HEK293 (cell line): ENCODE measurements at regions not wholly inside any gene's neighbourhood (a gene's known extent, or its start where the extent isn't known, plus 50 kb on each side); places are given as distances from the start of the nearest gene placed in this dataset.
A peak's percentile ranks its signal among the peaks of the same experiment; 100 is the strongest.

Experiments
- CTCF ChIA-PET: fragments of 350-600 bp; formaldehyde crosslinking; extraction: SDS; loops from one replicate; lab custom pipeline; 2021; ENCODE audit warnings: antibody characterized with exemption; lab: Yijun Ruan, JAX
- POLR2A ChIA-PET: fragments of 300-600 bp; formaldehyde crosslinking; extraction: SDS; loops from one replicate; lab custom pipeline; 2020; ENCODE audit warnings: antibody characterized with exemption, inconsistent platforms; lab: Yijun Ruan, JAX
- H3K27ac ChIP-seq: fragments of 200-500 bp; sonication (Bioruptor generic); 2 replicates; pipeline ENCODE4 v1.5.1; 2014; ENCODE audit warnings: low read depth, low read length, control low read depth, inconsistent platforms; ENCODE audit errors: extremely low read depth
- H3K36me3 ChIP-seq, 2 experiments: fragments of 200-500 bp in 1 of 2; sonication (Bioruptor generic) in 1 of 2; 1 replicate in 1 of 2; 2 replicates in 1 of 2; pipeline ENCODE4 v1.5.1; 2014 to 2017; ENCODE audit warnings: inconsistent platforms in 2 of 2, low read length in 2 of 2; ENCODE audit not compliant: control insufficient read depth in 2 of 2, insufficient read depth in 1 of 2
- H3K4me1 ChIP-seq: fragments of 200-500 bp; sonication (Bioruptor generic); 2 replicates; pipeline ENCODE4 v1.5.1; 2014; ENCODE audit warnings: mild to moderate bottlenecking, low read length, inconsistent platforms; ENCODE audit not compliant: control insufficient read depth, insufficient read depth
- H3K4me3 ChIP-seq: 2 replicates; pipeline ENCODE4 v1.5.1; 2011; ENCODE audit warnings: low read depth, mild to moderate bottlenecking, control low read depth, low read length, moderate library complexity
- H3K9me3 ChIP-seq: fragments of 200-500 bp; sonication (Bioruptor generic); 2 replicates; pipeline ENCODE4 v1.5.1; 2014; ENCODE audit warnings: low read depth, low read length, inconsistent platforms; ENCODE audit not compliant: control insufficient read depth, insufficient read depth
- AEBP2 ChIP-seq: fragments of 450-650 bp; formaldehyde crosslinking; IDR thresholded peaks from 2 replicates; pipeline ENCODE4 v1.5.1; 2016; ENCODE audit warnings: missing biosample characterization, missing genetic modification characterization, borderline replicate concordance
- GFI1B ChIP-seq: fragments of 450-650 bp; formaldehyde crosslinking; IDR thresholded peaks from 2 replicates; pipeline ENCODE4 v1.5.1; 2016; ENCODE audit warnings: missing biosample characterization, missing genetic modification characterization
- GLIS1 ChIP-seq: fragments of 450-650 bp; formaldehyde crosslinking; IDR thresholded peaks from 2 replicates; pipeline ENCODE4 v1.5.1; 2016; ENCODE audit warnings: missing biosample characterization, missing genetic modification characterization
- HOXD13 ChIP-seq: sonication (generic); formaldehyde crosslinking; IDR thresholded peaks from 2 replicates; pipeline ENCODE4 v1.8.0; 2022; ENCODE audit warnings: missing genetic modification reagents, borderline replicate concordance
- KLF1 ChIP-seq: fragments of 450-650 bp; formaldehyde crosslinking; IDR thresholded peaks from 2 replicates; pipeline ENCODE4 v1.5.1; 2016; ENCODE audit warnings: missing biosample characterization, missing genetic modification characterization
- KLF17 ChIP-seq: fragments of 450-650 bp; formaldehyde crosslinking; IDR thresholded peaks from 2 replicates; pipeline ENCODE4 v1.5.1; 2016; ENCODE audit warnings: missing biosample characterization, missing genetic modification characterization
- OSR2 ChIP-seq: fragments of 450-650 bp; formaldehyde crosslinking; IDR thresholded peaks from 2 replicates; pipeline ENCODE4 v1.5.1; 2016; ENCODE audit warnings: missing biosample characterization, missing genetic modification characterization
- TCF7L2 ChIP-seq: IDR thresholded peaks from 2 replicates; pipeline ENCODE4 v1.6.1; 2011; ENCODE audit warnings: low read depth, mild to moderate bottlenecking, inconsistent platforms, low read length, moderate library complexity, borderline replicate concordance
- TRIM28 ChIP-seq: IDR thresholded peaks from 2 replicates; pipeline ENCODE4 v1.6.1; 2011; ENCODE audit warnings: low read length, control low read depth, borderline replicate concordance
- YY1 ChIP-seq: fragments of 450-650 bp; formaldehyde crosslinking; IDR thresholded peaks from 2 replicates; pipeline ENCODE4 v1.5.1; 2018; ENCODE audit warnings: missing biosample characterization, missing genetic modification characterization
- ZBTB20 ChIP-seq: fragments of 450-650 bp; formaldehyde crosslinking; IDR thresholded peaks from 2 replicates; pipeline ENCODE4 v1.5.1; 2016; ENCODE audit warnings: missing biosample characterization, missing genetic modification characterization
- ZFP37 ChIP-seq: fragments of 450-650 bp; formaldehyde crosslinking; IDR thresholded peaks from 2 replicates; pipeline ENCODE4 v1.5.1; 2016; ENCODE audit warnings: missing biosample characterization, missing genetic modification characterization
- ZNF132 ChIP-seq: fragments of 450-650 bp; formaldehyde crosslinking; IDR thresholded peaks from 2 replicates; pipeline ENCODE4 v1.5.1; 2017; ENCODE audit warnings: missing biosample characterization, missing genetic modification characterization, borderline replicate concordance
- ZNF157 ChIP-seq: fragments of 450-650 bp; formaldehyde crosslinking; IDR thresholded peaks from 2 replicates; pipeline ENCODE4 v1.5.1; 2016; ENCODE audit warnings: missing biosample characterization, missing genetic modification characterization
- ZNF302 ChIP-seq: fragments of 450-650 bp; formaldehyde crosslinking; IDR thresholded peaks from 2 replicates; pipeline ENCODE4 v1.5.1; 2016; ENCODE audit warnings: missing biosample characterization, missing genetic modification characterization, low read depth
- ZNF311 ChIP-seq: fragments of 450-650 bp; formaldehyde crosslinking; IDR thresholded peaks from 2 replicates; pipeline ENCODE4 v1.5.1; 2017; ENCODE audit warnings: missing biosample characterization, missing genetic modification characterization, borderline replicate concordance
- ZNF366 ChIP-seq: fragments of 450-650 bp; formaldehyde crosslinking; conservative IDR thresholded peaks from 2 replicates; pipeline ENCODE4 v1.5.1; 2016; ENCODE audit warnings: missing biosample characterization, missing genetic modification characterization
- ZNF433 ChIP-seq: fragments of 450-650 bp; formaldehyde crosslinking; IDR thresholded peaks from 2 replicates; pipeline ENCODE4 v1.5.1; 2016; ENCODE audit warnings: missing biosample characterization, missing genetic modification characterization, low read depth
- ZNF473 ChIP-seq: fragments of 450-650 bp; formaldehyde crosslinking; IDR thresholded peaks from 2 replicates; pipeline ENCODE4 v1.5.1; 2017; ENCODE audit warnings: missing biosample characterization, missing genetic modification characterization
- ZNF548 ChIP-seq: fragments of 450-650 bp; formaldehyde crosslinking; IDR thresholded peaks from 2 replicates; pipeline ENCODE4 v1.5.1; 2016; ENCODE audit warnings: missing biosample characterization, missing genetic modification characterization
- ZNF549 ChIP-seq: fragments of 450-650 bp; IDR thresholded peaks from 2 replicates; pipeline ENCODE4 v1.5.1; 2018; ENCODE audit warnings: missing biosample characterization, missing genetic modification characterization, mild to moderate bottlenecking, inconsistent platforms, moderate library complexity
- ZNF585B ChIP-seq: fragments of 450-650 bp; formaldehyde crosslinking; IDR thresholded peaks from 2 replicates; pipeline ENCODE4 v1.5.1; 2016; ENCODE audit warnings: missing biosample characterization, missing genetic modification characterization
- ZNF596 ChIP-seq: fragments of 450-650 bp; IDR thresholded peaks from 2 replicates; pipeline ENCODE4 v1.5.0; 2018; ENCODE audit warnings: missing biosample characterization, mild to moderate bottlenecking, missing genetic modification characterization, moderate library complexity
- ZNF664 ChIP-seq: fragments of 450-650 bp; formaldehyde crosslinking; IDR thresholded peaks from 2 replicates; pipeline ENCODE4 v1.5.1; 2016; ENCODE audit warnings: missing biosample characterization, missing genetic modification characterization
- ZSCAN23 ChIP-seq: fragments of 450-650 bp; formaldehyde crosslinking; IDR thresholded peaks from 2 replicates; pipeline ENCODE4 v1.5.1; 2016; ENCODE audit warnings: missing biosample characterization, missing genetic modification characterization
- TF ChIP-seq, protein P1 (sequence below): fragments of 450-650 bp; formaldehyde crosslinking; IDR thresholded peaks from 2 replicates; pipeline ENCODE4 v1.5.1; 2016; ENCODE audit warnings: missing biosample characterization, missing genetic modification characterization
- TF ChIP-seq, protein P2 (sequence below): fragments of 450-650 bp; formaldehyde crosslinking; IDR thresholded peaks from 2 replicates; pipeline ENCODE4 v1.5.1; 2016; ENCODE audit warnings: missing biosample characterization, missing genetic modification characterization
- TF ChIP-seq, protein P3 (sequence below): fragments of 450-650 bp; formaldehyde crosslinking; IDR thresholded peaks from 2 replicates; pipeline ENCODE4 v1.5.1; 2016; ENCODE audit warnings: missing biosample characterization, missing genetic modification characterization

DNA sequence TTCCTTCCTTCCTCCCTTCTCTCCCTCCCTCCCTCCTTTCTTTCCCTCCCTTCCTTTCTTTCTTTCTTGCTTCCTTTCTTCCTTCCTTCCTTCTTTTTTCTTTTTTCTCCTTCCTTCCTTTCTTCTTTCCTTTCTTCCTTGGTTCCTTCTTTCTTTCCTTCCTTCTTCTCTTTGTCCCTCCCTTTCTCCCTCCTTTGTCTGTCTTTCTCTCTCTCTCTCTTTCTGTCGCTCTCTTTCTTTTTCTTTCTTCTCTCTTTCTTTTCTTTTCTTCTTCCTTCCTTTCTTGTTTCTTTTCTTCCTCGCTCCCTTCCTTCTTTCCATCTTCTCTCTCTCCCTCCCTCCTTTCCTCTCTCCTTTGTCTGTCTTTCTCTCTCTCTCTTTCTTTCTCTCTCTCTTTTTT lies 601.9 kb upstream of the JAG1 start:
- TF ChIP-seq ZNF585B (tag by site-specific recombination) (no peak), ZNF596 (tag by site-specific recombination) (peak; percentile 85), ZBTB20 (tag by site-specific recombination) (no peak), GFI1B (tag by site-specific recombination) (no peak), HOXD13 (no peak), ZNF302 (tag by site-specific recombination) (no peak), TRIM28 (no peak), OSR2 (tag by site-specific recombination) (no peak), ZNF366 (tag by site-specific recombination) (peak; percentile 91)
- ChIA-PET POLR2A (no interaction called here), CTCF (interaction anchor here (2.1 kb wide), 1 partner anchor 268 kb away, joined by 8 read pairs; no protein-coding TSS in a partner anchor)
- H3K9me3 ChIP-seq, result no peaks in the 10 kb centered on the region; the same call in 1 of the 2 replicates
- no peak overlapping the region for H3K27ac ChIP-seq
- no peaks in the 10 kb centered on the region for H3K4me1 ChIP-seq
- H3K4me3 ChIP-seq, result no peak overlapping the region
- H3K36me3 ChIP-seq, result no peaks in the 10 kb centered on the region

GRCh38 chr20:11277170-11277569 lies 603.4 kb upstream of the JAG1 start:
- no peak overlapping the region for H3K27ac ChIP-seq
- H3K4me1 ChIP-seq, result no peaks in the 10 kb centered on the region
- POLR2A ChIA-PET, result interaction anchor here (0.6 to 0.7 kb wide), 2 partner anchors 179 to 567 kb away, joined by 9 to 12 read pairs; no protein-coding TSS in a partner anchor
- no peaks in the 10 kb centered on the region; the same call in 1 of the 2 replicates for H3K9me3 ChIP-seq
- TF ChIP-seq KLF1, result no peak
- no peak for TF ChIP-seq GLIS1 (tag by site-specific recombination)
- TF ChIP-seq ZNF549 (tag by site-specific recombination), result no peak
- no peak for TF ChIP-seq ZNF664 (tag by site-specific recombination)
- TF ChIP-seq ZNF548 (tag by site-specific recombination), result no peak
- no peak for TF ChIP-seq ZNF132 (tag by site-specific recombination)
- TF ChIP-seq TCF7L2, result no peak
- TF ChIP-seq, protein P1, sequence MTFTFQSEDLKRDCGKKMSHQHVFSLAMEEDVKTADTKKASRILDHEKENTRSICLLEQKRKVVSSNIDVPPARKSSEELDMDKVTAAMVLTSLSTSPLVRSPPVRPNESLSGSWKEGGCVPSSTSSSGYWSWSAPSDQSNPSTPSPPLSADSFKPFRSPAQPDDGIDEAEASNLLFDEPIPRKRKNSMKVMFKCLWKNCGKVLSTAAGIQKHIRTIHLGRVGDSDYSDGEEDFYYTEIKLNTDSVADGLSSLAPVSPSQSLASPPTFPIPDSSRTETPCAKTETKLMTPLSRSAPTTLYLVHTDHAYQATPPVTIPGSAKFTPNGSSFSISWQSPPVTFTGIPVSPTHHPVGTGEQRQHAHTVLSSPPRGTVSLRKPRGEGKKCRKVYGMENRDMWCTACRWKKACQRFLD (tag by site-specific recombination), result no peak
- TF ChIP-seq ZNF433 (tag by site-specific recombination), result no peak
- no peak for TF ChIP-seq ZFP37 (tag by site-specific recombination)
- no peaks in the 10 kb centered on the region for H3K36me3 ChIP-seq
- H3K4me3 ChIP-seq, result no peak overlapping the region
- CTCF ChIA-PET, result interaction anchor here (1.4 to 2.1 kb wide), 2 partner anchors 266 to 724 kb away, joined by 3 to 8 read pairs; no protein-coding TSS in a partner anchor

- Histone ChIP-seq H3K27ac (no peak overlapping the region), H3K36me3 (no peaks in the 10 kb centered on the region), H3K9me3 (no peaks in the 10 kb centered on the region; the same call in 1 of the 2 replicates)
- TF ChIP-seq ZSCAN23 (no peak), ZNF157 (tag by site-specific recombination) (no peak), AEBP2 (tag by site-specific recombination) (no peak), YY1 (no peak), ZNF311 (tag by site-specific recombination) (no peak), KLF17 (tag by site-specific recombination) (no peak), ZNF473 (tag by site-specific recombination) (no peak)
- TF ChIP-seq, protein P2, sequence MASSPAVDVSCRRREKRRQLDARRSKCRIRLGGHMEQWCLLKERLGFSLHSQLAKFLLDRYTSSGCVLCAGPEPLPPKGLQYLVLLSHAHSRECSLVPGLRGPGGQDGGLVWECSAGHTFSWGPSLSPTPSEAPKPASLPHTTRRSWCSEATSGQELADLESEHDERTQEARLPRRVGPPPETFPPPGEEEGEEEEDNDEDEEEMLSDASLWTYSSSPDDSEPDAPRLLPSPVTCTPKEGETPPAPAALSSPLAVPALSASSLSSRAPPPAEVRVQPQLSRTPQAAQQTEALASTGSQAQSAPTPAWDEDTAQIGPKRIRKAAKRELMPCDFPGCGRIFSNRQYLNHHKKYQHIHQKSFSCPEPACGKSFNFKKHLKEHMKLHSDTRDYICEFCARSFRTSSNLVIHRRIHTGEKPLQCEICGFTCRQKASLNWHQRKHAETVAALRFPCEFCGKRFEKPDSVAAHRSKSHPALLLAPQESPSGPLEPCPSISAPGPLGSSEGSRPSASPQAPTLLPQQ (tag by site-specific recombination), result no peak
- TF ChIP-seq, protein P3, sequence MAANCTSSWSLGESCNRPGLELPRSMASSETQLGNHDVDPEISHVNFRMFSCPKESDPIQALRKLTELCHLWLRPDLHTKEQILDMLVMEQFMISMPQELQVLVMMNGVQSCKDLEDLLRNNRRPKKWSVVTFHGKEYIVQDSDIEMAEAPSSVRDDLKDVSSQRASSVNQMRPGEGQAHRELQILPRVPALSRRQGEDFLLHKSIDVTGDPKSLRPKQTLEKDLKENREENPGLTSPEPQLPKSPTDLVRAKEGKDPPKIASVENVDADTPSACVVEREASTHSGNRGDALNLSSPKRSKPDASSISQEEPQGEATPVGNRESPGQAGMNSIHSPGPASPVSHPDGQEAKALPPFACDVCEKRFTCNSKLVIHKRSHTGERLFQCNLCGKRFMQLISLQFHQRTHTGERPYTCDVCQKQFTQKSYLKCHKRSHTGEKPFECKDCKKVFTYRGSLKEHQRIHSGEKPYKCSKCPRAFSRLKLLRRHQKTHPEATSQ (tag by site-specific recombination), result no peak
- TF ChIP-seq, all 188 proteins: peak for 0
- H3K4me1 ChIP-seq, result no peaks in the 10 kb centered on the region
- ChIA-PET POLR2A (interaction anchor here (0.6 kb wide), 1 partner anchor 178 kb away, joined by 12 read pairs; no protein-coding TSS in a partner anchor), CTCF (interaction anchor here (0.7 kb wide), 2 partner anchors 146 to 634 kb away, joined by 3 to 5 read pairs; no protein-coding TSS in a partner anchor)
- no peak overlapping the region for H3K4me3 ChIP-seq
These were observed 604.1 kb upstream of the JAG1 start for GRCh38 chr20:11277858-11278257.
